BJ (cell line): ENCODE measurements at regions not wholly inside any gene's neighbourhood (a gene's known extent, or its start where the extent isn't known, plus 50 kb on each side); places are given as distances from the start of the nearest gene placed in this dataset.

ENCODE experiments used
- CTCF ChIA-PET: fragments of 350-600 bp; formaldehyde crosslinking; extraction: SDS; loops from one replicate; lab custom pipeline; 2021; ENCODE audit warnings: antibody characterized with exemption, inconsistent platforms; lab: Yijun Ruan, JAX
- POLR2A ChIA-PET: fragments of 300-600 bp; sonication (Branson Sonifier 250); formaldehyde crosslinking; extraction: SDS; loops from one replicate; lab custom pipeline; 2021; ENCODE audit warnings: antibody characterized with exemption; lab: Charles Lee
- DNase-seq: peaks from one replicate; pipeline ENCODE4 v3.0.0-alpha.2; 2011; ENCODE audit warnings: low read depth
- H3K27me3 ChIP-seq: 2 replicates; pipeline ENCODE4 v1.6.0; 2011; ENCODE audit warnings: low read length; ENCODE audit not compliant: control insufficient read depth, insufficient read depth
- H3K36me3 ChIP-seq: 2 replicates; pipeline ENCODE4 v1.5.1; 2011; ENCODE audit warnings: low read length; ENCODE audit not compliant: control insufficient read depth, insufficient read depth
- H3K4me3 ChIP-seq: 2 replicates; pipeline ENCODE4 v1.5.1; 2011; ENCODE audit warnings: low read depth, mild to moderate bottlenecking, control low read depth, low read length
- TF ChIP-seq, protein P1 (sequence below): IDR thresholded peaks from 2 replicates; pipeline ENCODE4 v1.5.1; 2011; ENCODE audit warnings: low read depth, mild to moderate bottlenecking, control low read depth, inconsistent platforms, low read length, moderate library complexity; ENCODE audit not compliant: insufficient read depth

DNA sequence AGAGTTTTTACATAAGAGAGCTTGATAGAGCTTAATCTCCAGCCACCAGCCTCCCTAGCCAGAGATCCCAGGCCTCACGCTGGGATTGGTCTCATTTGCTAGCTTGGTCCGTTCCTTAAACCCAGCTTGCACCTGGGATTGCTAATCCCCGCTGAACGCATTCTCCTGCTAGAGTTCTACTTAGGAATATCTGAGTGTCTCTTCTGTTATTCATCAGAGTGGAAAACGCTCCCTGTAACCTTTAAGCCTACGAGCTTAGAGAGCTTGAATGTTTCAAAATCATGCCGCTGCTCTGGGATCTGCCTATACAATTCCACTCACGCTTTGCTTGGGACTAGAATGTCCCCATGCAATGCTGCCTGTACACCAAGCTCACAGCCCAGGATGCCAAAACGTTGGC lies 201.8 kb downstream of the NSG2 start:
- H3K4me3 ChIP-seq, result no peak overlapping the region
- no peaks in the 10 kb centered on the region for H3K27me3 ChIP-seq
- no peak for DNase-seq
- no peaks in the 10 kb centered on the region for H3K36me3 ChIP-seq
- TF ChIP-seq, protein P1, sequence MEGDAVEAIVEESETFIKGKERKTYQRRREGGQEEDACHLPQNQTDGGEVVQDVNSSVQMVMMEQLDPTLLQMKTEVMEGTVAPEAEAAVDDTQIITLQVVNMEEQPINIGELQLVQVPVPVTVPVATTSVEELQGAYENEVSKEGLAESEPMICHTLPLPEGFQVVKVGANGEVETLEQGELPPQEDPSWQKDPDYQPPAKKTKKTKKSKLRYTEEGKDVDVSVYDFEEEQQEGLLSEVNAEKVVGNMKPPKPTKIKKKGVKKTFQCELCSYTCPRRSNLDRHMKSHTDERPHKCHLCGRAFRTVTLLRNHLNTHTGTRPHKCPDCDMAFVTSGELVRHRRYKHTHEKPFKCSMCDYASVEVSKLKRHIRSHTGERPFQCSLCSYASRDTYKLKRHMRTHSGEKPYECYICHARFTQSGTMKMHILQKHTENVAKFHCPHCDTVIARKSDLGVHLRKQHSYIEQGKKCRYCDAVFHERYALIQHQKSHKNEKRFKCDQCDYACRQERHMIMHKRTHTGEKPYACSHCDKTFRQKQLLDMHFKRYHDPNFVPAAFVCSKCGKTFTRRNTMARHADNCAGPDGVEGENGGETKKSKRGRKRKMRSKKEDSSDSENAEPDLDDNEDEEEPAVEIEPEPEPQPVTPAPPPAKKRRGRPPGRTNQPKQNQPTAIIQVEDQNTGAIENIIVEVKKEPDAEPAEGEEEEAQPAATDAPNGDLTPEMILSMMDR, result no peak
- ChIA-PET CTCF (no interaction called here), POLR2A (no interaction called here)

DNA sequence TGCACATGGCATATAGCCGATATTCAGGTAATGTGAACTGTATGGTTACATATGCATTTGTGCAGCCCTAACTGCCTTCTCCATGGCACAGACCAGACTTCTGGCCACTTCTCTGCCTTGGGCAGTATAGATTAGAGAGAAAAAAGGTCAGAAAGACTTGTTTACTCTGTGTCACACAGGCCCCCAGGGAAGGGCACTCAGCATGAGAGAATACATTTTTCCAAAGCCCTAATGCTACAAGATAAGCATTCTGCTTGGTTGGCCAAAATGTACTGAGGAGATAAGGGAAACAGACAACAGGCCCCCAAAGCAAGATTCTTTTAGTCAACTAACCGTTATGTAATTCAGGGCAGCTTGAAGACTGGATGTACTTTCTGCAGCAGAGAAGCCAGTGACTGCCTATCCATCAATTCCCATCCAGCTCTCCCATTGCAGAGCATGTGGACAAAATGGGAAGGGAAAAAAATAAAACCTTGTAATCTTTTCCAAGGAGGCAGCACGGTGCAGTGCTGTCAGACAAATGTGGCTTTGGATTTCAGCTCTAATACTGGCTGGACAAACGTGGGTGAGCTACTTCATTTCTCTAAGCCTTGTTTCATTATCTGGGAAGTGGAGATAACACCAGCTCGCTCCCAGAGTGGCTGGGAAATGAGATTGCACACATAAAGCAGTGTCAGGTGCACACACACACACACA lies 205.9 kb downstream of the NSG2 start:
- H3K36me3 ChIP-seq, result no peaks in the 10 kb centered on the region
- no peak overlapping the region for H3K4me3 ChIP-seq
- POLR2A ChIA-PET, result no interaction called here
- TF ChIP-seq, protein P1, result no peak
- no peaks in the 10 kb centered on the region for H3K27me3 ChIP-seq
- no peak for DNase-seq
- CTCF ChIA-PET, result no interaction called here

DNA sequence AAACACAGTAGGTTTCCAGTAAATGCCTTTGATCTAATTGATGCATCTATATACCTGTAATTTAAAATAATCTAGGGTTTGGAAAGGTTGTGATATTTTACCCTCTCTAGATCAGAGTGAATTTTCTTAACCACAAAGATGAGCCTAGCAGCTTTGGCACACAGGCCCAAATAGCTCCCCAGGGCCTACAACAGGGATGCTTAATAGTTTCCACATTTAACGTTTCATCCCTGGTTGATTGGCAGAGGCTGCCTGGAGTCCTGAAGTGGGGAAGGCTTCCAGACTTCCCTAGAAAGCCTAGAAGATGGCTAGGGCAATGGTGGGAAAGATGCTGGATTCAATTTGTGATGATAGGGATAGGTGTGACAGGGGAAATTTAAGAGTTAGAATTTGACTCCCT lies 206.6 kb downstream of the NSG2 start:
- DNase-seq, result no peak
- Histone ChIP-seq H3K27me3 (no peaks in the 10 kb centered on the region), H3K36me3 (no peaks in the 10 kb centered on the region), H3K4me3 (no peak overlapping the region)
- ChIA-PET POLR2A (no interaction called here), CTCF (no interaction called here)
- TF ChIP-seq, protein P1, result no peak

DNA sequence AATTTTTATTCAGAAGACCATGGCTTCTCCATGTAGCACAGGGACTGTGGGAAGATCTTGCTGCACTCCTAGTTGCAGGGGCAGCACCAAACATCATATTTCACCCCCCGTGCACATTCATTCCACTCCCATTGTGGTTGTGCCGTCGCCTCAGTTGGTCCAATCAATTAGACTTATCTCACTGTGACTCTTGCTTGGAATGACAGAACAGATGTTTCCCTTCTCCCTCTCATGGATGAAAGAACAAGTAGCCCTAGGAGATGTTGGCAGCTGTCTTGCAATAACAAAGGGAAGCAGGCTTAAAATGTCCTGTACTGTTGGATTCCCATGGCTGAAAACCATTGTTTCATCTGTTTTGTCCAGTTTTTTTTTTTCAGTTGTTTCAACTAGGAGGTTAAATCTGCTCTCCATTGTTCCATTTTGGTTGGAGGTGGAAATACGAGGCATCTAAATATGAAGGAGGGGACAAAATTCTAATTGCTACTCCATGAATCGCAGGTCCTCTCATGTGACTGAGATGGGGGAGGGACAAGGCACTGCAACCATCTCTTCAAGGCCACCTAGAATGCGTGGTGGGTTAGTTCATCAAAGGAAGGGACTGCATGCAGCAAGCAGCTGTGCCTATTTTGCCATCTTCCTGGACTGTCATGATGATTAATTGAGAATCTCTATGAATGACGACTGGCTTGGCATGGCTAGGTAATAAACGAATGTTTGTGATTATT lies 214.4 kb downstream of the NSG2 start:
- Histone ChIP-seq H3K27me3 (no peaks in the 10 kb centered on the region), H3K4me3 (no peak overlapping the region), H3K36me3 (no peaks in the 10 kb centered on the region)
- TF ChIP-seq, protein P1, result no peak
- ChIA-PET CTCF (no interaction called here), POLR2A (no interaction called here)
- no peak for DNase-seq

DNA sequence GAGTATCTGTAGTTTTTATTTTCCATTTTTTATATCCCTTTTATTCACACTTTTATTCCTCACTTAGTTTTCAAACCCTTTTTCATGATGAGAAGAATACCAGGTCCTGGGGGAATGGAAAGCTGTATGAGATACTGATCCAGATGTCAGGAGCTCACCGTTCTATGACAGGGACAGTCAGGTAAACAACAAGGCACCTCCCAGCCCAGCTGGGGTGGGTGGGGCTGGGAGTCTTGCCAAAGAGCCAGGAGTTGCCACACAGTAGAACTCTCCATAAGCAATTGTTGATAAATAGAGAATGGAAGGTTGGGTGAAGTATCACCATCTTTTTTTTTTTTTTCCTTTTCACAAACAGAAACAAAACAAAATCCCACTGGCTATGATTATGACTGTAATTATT lies 225.8 kb downstream of the NSG2 start:
- DNase-seq, result no peak
- TF ChIP-seq, protein P1, result no peak
- ChIA-PET CTCF (no interaction called here), POLR2A (no interaction called here)
- no peaks in the 10 kb centered on the region for H3K27me3 ChIP-seq
- no peaks in the 10 kb centered on the region for H3K36me3 ChIP-seq
- no peak overlapping the region for H3K4me3 ChIP-seq
